HG02623 (cell line): ENCODE measurements at regions not wholly inside any gene's neighbourhood (a gene's known extent, or its start where the extent isn't known, plus 50 kb on each side); places are given as distances from the start of the nearest gene placed in this dataset.

Source experiments
- ATAC-seq: cut with Tn5 transposase; IDR thresholded peaks from one replicate; pipeline ENCODE4 v1.9.1; 2021; ENCODE audit warnings: moderate library complexity; ENCODE audit not compliant: unreplicated experiment

DNA sequence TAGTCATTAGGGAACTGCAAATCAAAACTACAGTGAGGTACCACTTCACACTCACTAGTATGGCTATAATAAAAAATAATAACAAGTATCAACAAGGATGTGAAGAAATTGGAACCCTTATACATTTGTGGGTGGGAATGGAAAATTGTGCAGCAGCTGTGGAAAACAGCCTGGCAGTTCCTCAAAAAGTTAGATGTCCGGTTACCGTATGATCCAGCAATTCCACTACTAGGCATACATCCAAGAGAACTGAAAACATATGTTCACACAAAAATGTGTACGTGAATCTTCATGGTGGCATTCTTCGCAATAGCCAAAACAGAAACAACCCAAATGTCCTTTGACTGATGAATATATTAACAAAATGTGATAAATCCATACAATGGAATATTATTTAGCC, 187.9 kb upstream of the LYSMD4 start:
- ATAC-seq = no peak

DNA sequence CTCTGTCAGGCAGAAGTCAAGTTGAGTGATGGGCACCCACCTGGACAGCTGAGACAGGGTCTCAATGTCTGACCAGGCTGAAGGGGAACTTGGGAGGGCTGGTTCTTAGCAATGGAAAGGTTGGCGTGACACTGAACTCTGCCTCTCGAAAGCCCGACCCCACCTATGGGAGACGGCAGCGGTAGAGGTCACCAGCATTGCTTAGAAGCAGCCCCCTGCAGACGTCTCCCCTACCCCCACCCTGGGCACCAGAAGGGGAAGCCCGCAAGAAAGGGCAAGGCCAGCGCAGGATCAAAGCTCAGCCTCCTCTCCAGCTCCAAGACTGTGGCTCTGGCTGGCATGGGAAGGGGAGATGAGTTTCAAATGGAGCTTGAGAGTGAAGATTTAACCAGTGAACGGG, 184.8 kb upstream of the LYSMD4 start:
- ATAC-seq = no peak

DNA sequence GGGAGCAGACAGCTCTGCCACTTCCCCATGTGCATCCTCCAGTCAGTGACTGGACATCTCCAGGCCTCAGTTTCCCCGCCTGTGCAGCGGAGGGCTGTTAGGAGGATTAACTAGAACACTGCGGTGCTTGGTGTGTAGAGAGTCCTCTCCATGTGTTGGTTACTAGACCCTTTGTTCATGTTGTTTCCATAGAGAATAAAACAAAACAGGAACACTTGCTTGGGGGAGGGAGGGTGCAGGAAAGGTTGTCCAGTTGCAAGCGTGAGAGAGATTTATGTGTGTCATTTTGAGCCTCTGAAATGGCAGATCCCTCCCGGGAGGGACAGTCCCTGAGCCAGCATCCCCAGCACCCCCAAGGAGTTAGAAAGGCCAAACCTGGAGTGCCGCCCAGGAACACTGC, 184.0 kb upstream of the LYSMD4 start:
- no peak for ATAC-seq

DNA sequence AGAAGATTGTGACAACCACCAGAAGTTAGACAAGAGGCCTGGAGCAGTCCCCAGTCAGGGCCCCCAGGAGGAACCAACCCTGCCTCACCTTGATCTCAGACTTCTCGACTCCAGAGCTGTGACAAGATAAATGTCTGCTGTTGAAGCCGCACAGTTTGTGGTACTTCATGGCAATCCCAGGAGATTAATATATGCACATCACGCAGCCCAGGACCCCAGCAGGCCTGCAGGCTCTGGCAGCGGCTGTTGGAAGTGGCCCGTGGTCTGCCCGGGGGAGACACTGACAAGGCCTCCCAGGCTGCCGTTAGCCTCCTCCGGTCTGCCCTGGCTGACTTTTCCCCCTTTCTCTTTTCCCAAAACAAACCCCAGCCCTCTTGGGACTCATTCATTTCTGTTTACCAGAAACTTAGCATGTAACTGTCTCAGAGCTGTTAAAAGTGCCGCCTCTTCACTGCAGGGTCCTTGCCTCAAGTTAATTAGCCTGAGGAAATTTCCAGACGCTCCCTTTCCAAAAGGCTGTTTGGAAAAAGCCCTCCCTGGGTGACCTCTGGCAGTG, 183.5 kb upstream of the LYSMD4 start:
- no peak for ATAC-seq

DNA sequence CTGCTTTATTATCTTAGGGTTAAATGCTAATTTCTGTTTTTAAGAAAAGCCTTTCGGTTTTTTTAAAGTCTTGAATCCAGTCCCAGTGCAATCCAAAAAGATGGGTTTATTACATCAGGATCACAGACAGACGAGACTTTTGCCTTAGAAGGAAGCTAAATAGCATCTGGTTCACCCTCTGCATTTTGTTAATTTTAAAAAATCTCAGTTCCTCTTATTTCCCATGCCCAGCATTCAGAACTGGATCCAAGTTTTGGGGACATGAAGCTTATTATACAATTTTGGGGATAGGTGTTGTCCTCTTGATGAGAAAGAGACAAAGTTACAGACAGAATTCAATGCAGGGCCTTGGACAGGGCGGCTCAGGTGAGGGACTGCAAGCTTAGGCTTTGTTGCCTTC, 181.5 kb upstream of the LYSMD4 start:
- ATAC-seq = no peak

DNA sequence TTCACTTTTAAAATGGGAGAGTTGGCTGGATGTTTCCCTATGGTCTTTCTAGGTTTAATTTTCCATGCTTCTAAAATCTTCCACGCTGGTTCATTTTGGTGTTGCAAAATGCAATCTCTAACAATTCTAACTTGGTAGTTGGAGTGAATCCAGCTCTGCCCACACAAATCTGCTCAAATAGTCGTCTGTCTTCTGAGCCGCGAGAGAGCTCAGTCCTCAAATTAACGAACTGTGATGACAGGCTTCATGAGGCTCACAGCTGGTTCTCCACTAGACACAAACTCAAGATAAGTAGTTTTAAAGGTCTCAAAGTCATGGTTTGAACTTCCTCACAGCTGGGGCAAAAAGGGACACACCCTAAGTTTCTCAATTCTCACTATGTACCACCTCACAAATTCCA, 178.6 kb upstream of the LYSMD4 start:
- no peak for ATAC-seq

DNA sequence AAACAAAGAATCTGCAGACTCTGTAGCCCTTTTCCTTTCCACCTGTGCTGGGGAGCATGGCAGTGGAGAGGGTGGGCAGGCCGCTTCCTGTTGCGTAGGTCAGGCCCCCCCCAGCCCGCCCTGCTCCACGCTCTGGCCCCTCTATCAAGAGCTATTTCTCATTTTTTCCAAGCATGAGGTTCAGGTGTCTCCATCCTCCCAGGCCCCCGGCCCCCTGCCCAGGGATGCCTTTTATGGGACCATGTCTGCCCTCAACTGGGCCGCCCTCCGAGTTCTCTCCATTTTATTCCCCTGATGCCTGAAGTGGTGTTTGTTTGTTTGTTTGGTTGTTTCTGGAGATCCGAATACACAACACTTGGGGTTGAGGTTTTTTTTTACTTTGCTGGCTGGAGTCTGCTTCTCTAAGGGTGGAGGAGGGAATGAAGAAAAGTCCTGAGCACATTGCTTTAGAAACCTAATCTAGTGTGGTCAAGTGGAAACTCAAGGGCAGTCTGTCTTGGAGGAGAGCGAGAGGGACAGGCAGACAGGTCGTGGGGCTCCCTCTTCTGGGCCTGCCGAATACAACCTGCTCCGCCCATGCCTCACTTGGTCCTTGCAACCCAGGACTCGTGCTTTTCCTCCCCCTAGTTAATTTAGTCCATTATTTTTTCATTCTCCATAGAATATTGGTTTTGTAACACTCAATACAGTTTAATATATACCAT, 176.5 kb upstream of the LYSMD4 start:
- ATAC-seq = no peak

DNA sequence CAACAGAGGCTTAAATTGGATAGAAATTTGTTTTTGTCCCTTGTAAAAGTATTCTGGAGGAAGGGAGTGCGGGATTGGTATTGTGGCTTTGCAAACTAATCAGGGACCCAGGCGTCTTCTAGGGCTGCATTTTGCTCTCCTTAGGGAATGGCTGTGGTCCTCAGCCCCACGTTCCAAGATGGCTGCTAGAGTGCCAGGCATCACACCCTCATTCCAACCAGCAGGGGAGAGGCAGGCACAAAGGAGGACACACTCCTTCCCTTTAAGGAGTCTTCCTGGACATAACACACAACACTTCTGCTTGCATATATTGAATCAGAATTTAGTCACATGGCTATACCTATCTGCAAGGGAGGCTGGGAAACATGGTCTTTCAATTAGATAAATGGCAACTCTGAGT, 174.5 kb upstream of the LYSMD4 start:
- ATAC-seq = no peak

DNA sequence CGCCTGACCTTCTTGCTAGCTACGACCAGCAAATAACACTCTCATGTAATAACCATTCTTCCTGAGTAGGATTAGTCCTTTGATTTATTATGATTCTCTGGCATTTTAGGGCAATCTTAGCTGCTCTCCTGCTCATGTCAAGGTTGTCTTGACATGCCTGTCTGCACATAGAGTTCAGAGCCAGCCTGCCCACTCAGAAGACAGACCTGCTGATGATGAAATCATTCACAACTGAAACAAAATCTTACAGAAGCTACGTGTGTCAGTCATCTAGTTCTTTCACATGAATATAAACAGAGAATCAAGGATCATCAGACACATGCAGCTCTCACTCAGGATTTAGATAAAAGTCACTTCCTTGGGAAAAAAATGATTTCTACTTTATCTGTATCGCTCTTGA, 173.6 kb upstream of the LYSMD4 start:
- no peak for ATAC-seq

DNA sequence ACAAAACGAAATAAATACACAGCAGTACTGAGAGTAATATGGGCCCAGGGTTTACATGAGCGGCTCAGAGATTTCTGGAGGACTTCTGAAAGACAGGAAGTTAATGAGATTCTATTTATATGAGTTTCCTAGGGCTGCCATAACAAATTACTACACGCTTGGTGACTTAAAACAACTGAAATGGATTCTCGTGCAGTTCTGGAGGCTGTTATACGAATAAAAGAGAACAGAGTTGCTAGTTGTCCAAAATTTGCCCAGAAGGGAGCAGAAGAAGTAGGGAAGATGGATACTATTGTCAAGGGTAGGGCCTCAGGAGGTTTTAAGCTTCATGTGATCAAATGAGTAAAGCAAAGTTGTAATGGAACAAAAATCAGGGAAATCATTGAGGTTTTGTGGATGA, 173.1 kb upstream of the LYSMD4 start:
- ATAC-seq = no peak

DNA sequence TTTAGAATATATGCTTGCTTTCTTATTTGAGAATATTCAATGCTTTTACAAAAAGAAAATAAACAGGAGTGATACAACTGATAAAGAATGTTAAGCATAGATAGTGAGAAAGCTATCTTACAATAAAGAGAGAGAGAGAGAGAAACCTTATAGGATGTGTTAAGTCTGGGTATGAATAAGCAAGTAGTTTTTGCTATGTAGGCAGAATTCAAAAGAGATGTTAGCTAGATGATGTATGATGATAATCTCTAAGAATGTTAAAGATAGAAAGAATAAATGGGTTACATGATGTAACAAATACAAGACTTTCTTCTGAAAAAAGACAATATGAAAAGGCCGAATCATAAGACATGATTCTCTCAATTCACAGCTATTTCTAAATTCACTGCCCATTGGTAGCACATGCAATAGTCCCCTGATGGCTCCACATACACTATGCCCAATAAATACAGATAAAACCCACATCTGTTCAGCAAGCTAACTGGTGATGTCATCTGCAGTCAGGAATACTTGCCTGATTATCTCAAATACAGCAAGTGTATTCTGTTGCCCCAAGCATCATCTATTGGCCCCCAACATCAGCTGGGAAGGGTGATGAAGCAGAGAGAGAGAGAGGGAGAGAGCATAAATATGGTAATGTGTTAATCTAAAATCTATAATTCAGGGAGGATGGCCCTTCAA, 169.2 kb upstream of the LYSMD4 start:
- ATAC-seq = no peak

DNA sequence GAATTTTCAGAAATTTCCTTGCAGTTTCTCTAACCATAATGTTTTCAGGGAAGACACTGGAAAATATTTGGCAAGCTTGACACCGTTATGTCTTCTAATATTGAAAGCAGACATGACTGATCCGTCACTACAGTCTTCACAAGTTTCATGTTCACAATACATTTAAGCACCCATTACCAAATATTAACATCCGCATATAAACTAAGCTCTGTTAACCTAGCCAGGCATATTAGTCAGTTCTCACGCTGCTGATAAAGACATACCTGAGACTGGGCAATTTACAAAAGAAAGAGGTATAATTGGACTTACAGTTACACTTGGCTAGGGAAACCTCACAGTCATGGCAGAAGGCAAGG, 162.7 kb upstream of the LYSMD4 start:
- no peak for ATAC-seq

DNA sequence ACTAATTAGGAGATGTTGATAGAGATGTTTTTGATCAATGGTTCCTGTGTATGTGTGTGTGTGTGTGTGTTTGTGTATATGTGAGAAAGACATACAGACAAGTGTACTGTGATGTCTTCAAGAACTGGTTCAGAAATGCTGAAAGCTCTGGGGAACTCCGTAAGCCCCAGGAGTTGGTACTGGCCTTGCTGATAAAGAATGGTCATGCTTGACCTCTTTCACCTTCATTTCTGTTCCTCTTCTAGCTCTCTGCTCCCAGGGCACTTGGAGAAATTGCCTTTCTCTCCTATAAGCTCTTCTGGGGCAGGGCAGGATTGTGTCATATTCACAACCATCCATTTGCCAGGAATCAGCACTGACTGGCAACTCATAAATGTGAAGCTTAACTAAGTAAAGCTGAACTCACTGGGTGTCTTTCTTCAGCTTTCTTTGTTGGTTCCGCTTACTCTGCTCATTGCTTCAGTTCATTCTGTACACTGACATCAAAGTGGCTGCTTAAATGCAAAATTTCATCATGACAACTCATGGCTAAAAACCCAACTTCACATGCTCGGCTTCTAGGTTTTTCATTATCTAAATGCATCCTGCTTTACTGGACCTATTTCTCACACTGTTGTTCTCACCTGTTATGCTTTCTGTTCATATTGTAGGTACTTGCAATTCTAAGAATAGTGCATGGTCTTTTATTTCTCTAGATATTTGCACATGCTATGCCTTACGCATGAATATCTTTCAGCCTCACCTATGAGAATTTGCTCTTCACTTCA, 162.1 kb upstream of the LYSMD4 start:
- no peak for ATAC-seq

DNA sequence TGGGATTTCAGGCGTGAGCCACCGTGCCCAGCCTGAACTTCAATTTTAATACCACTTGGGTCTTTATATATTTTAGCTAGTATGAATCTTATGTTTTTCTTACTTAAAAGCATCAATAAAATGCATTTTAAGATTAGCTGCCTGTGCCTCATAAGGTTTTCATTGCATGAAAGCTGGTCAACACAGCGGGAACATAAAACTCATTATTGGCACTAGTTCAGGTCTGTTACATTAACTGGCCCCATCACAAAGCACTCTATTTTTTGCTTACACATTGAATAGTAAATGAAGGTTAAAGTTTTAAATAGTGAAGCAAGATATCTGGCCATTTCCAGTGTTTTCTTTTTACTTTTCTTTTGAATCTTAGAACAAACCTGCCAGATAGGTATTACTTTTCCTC, 145.6 kb upstream of the LYSMD4 start:
- ATAC-seq = no peak

DNA sequence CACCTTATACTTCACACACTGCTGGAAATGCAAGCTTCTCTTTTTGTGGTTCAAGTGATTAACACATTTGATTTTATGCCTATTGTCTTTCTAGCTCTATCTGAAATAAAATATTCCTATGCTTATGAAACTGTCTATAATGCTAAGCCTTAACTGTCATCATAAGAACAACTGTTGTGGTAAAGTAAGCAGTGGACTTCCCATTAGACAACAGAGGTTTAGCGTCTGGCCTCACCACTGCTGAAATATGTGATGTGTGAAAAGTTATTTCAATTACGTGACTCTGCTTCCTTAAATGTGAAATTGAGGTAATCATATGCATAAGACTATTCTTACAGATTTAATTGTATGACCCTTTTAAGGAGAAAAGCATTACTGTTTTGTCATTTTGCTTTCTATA, 140.2 kb upstream of the LYSMD4 start:
- no peak for ATAC-seq

DNA sequence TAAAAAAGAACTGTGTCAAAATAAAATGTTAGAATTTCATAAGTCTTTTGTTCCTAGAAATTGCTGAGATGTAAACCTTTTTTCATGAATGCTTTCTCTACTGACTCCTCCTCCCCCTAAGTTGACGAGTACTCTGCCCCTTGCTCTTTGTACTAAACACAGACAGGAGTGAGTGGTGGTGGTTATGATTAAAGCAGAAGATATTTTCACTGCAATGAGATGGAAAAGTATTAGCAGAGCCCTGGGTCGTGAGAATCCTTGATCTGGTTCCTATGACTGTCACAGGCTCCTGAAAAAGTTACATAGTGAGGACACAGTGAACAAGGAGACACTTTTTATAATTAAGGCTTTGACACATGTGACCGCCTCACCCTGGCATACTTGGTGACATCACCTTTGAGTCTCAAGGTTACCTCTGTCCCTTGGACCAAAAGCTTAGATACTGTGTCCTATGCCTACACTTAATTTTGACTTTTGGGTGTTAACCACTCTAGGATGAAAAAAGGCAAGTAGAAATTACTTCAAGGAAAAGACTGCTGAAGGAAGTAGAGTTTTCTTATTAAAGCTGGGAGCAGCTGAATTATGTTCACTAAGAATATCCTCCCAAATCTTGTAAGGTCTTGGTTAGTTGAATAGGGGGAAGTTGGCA, 130.4 kb upstream of the LYSMD4 start:
- ATAC-seq = no peak

DNA sequence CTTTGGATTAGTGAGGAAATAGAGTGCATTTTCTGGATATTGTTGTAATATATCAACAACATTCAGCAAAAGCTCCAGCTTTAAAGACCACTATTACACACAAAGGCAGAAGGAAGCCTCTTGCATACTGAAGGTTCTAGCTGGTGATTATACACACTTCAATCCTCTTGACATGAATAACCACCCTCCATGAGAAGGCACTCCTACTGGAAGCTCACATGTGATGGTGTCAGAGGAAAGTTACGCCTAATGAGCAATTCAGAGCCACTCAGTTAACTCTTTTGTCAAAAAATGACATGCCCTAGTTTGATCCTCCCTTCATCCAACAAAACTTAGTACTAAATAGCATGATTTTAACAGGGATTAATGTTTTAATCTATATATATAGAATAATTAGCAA, 124.6 kb upstream of the LYSMD4 start:
- no peak for ATAC-seq

DNA sequence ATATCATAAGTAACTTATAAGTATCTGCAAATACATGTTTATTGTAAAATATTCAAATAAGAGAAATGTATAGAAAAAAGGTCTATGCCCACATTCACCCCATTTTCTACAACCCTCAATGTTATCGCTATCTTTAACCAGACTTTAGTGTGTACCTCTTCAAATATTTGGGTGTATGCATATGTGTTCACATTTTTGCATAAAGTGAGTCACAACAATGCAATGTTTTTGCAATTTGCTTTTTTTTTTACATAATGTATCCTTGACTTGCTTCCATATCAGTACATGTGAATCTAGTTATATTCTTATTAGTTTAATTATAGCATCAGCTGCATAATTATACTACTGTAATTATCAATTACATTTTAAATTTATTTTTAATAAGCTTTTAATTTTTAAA, 117.3 kb upstream of the LYSMD4 start:
- no peak for ATAC-seq

DNA sequence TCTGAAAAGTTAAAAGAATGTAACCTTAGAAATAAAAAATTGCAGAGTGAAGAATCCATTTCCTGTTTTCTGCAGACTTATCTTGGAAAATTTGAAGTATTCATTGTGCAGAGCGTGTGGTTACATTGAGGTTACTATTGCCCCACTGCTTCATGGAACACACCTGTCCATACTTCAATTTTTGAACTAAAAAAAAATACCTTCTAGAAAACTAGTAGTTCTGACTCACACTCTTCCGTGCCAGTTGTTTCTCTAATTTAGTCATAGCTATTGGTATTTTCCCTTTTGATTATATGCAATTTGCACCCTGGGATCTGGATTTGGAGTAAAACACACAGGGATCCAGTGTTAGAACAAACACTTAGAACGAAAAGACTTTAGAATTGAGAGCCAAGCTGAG, 111.8 kb upstream of the LYSMD4 start:
- peak; percentile 64 for ATAC-seq

DNA sequence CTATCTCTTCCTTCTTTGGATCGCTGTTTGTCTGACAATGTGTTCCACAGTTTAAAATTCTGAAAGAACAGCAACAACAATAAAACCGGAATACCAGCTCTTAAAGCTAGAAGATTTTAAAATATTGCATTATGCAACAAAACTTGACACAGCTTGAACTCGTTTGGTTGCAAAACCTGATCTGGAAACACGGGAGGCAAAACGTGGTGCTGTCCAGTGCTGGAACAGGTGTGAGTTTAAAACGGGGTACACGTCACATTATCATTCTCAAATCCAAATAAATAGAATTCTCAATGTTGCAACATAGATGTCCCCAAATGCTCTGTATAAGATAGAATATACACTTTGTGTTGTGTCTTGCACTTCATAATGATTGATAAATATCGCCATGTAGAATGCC, 110.9 kb upstream of the LYSMD4 start:
- no peak for ATAC-seq

DNA sequence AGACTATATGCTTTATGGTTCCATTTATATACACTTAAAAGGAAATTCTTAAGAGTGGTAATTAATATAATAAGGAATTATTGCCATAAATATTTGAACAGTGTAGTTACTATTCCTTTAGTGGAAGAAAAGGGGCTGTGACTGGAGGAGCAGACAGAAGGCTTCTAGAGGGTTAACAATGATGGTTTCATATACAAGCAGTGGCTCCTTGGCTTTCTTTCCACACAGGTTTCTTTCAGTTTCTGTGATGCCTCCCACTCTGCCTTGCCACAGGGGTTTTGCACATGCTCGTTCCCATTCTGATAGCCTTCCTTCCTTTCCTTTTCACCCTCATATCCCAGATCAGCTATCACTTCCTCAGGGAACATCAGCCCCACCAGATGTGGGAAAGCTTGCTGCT, 108.8 kb upstream of the LYSMD4 start:
- ATAC-seq = no peak
